ENCODE measurements at regions not wholly inside any gene's neighbourhood (a gene's known extent, or its start where the extent isn't known, plus 50 kb on each side); places are given as distances from the start of the nearest gene placed in this dataset.
"Not testable (repeated sequence)": the region's sequence is repeated elsewhere in the genome, so short reads cannot be mapped to it uniquely, and the experiment has no call there.

DNA sequence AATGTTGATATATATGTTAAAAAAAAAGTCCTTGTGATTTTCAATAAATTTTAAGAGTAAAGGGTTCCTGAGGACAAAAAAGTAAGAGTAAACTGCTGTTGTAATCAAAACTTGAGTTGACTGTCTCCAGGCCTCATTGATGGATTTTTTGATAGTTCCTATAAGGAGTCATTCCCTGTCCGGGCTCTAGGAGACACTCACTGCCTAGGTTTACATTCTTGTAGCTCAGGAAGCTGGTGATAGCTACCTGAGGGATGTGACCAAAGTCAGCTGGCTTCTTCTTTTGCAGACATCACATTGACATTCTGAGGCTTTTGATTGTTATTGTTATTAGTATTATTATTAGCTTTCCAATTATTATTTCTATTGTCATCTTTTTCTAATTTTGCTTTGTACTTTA lies 116.5 kb upstream of the FBXL7 start:
- no peak for DNase-seq (ENCODE audit: low read depth)

DNA sequence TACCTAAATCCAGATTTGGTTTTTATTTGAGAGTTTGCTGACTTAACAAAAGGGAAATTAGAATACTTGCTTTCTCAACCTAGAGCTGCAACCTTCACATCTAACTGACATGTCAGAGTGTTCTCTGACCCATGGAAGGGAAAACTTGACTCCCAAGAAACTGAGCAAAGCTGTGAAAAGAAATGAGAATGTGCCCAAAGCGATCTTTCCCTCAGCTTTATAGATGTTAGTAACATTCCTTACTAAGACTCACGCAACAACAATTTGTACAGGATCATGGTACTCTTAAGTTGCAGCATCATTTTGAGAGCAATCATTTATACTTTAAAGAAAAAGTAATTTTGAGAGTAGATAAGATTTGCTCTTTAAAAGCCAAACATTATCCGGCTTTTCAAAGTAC lies 117.0 kb upstream of the FBXL7 start:
- no peak for DNase-seq (ENCODE audit: low read depth)

DNA sequence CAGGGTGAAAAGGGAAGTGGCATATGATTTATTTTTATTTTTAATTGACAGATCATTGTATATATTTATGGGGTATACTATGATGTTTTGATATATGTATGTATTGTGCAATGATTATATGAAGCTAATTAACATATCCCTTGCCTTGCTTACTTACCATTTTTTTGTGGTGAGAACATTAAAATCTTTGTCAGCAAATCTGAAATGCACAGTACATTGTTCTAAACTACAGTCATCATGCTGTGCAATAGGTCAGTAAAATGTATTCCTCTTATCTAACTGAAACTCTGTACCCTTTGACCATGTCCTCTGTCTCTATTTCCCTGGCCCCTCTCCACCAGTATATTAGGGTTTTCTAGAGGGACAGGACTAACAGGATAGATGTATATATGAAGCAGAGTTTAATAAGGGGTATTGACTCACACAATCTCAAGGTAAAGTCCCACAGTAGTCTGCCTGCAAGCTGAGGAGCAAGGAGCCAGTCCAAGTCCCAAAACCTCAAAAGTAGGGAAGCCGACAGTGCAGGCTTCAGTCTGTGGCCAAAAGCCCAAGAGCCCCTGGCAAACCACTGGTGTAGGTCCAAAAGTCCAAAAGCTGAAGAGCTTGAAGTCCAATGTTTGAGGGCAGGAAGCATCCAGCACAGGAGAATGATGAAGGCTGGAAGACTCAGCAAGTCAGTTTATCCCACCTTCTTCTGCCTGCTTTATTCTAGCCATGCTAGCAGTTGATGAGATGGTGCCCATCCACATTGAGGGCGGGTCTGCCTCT lies 122.2 kb upstream of the FBXL7 start:
- DNase-seq (ENCODE audit: low read depth), result no peak

DNA sequence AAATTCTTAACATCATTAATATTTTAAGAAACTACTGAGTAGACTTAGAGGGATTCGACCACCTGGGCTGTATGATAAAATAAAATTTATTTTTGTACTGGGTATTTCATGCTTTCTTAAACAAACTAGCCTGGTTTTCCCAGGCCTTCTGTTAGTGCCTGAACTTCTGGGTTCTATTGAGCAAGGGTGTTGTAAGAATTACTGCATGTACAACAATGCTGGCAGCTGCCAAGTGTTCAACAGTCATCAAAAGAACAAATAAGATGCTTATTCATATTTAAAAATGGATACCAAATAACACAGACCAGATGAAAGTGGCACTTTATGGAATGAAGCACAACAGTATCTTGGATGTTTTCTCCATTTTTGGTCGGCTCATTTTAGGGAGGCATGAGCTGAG lies 123.2 kb upstream of the FBXL7 start:
- no peak for DNase-seq (ENCODE audit: low read depth)

DNA sequence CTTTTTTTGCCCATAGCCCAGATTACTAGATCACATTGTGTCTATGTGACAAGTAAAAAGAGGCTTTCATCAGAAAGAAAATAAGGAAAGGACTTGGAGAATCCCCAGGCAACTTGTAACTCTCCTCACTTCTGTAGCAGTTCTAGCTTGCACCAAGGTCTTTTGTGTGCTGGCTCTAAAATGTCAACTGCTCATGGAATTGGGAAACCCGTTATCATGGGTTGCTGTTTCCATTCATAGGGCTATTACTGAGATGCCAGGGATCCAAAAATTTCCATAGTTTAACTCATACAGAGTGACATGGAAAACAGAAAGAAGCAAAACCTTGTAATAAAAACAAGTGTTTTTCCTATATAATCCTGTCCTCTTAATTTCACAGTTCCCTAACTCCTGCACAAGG lies 123.9 kb upstream of the FBXL7 start:
- DNase-seq (ENCODE audit: low read depth), result no peak

DNA sequence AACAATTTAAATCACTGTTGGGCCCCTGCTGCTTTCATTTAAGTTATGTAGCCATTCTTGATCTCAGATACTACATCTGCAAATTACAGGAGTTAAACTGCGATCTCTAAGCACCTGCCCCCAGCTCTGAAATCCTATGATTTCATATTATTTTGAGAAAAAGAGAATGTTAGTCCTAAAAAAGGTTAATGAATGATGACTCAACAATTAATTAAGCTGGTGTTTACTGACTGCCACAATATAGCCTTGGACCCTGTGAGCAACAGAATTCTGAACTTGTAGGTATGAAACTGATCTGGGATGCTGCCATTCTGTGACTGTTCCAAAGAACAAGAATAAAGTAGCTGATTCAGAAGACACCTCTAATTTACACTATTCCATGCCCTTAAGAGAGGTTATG lies 124.4 kb upstream of the FBXL7 start:
- no peak for DNase-seq (ENCODE audit: low read depth)

DNA sequence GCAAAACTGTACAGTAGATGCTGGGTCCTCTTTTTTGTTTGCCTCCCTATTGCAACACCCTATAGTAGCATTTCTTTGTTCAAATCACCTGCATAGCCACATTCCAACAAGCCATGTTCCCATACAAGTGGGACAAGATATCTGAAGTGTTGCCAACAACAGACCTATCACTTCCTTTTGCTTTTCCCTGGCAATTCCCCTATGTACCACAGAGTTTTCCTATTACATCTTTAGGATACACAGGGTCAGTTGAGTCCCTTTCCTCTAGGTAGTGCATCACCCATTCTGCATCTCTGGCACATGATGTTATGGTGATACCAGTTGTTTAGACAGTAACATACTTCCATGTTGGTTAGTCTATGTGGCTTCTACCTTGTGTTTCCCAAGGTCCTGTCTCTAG lies 125.1 kb upstream of the FBXL7 start:
- no peak for DNase-seq (ENCODE audit: low read depth)

DNA sequence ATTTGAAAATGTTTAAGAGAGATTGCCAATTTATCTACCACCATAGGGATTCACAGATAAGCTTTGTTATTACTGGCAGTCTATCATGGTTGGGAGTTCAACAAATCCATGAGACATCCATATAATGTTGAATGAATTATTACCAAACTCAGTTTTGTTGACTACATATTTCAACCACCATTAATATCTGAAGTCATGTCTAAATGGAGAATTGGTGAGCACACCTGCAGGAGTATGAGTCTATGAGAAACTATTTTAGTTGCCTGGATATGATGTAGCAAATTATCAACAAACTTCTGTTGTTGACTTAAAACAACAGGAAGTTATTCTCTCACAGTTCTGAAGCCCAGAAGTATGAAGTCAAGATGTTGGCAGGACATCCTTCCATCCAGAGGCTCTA lies 126.8 kb upstream of the FBXL7 start:
- DNase-seq (ENCODE audit: low read depth), result no peak

DNA sequence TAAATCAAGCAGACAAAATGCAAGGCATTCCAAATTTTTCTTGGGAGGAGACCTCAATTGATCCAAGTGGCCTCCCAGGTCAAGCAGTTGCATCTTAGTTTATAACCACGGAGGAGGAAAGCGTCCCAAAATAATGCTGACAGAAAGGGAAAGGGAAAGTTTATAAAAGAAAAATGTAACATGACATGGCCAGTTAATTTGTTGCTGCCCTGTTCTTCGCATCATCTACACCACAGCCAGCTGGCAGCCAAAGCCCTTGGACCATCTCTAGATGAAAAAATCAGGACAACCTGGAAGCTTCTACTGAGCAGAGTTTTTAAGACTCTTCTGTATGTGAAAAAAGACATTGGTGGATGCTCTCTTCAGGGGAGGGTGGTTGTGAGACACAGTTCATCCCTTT lies 128.8 kb upstream of the FBXL7 start:
- DNase-seq (ENCODE audit: low read depth), result no peak

DNA sequence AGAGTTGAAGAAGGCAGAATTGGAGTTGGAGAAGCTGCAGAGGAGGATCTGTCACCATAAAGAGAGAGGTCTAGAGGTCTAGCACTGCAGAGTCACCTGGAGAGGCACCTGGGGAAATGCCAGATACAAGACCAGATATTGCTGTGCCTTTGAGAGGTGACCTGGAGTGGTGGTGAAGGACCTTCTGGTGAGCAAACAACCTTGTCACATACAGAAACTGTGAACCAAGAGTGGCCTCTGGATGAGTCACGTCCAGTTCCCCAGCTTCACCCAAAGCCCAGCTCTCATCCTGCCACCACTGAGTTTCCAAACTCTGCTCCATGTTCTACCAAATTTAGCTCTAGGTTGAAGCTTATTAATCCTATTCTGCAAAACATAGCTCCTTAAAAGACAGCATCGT lies 131.1 kb upstream of the FBXL7 start:
- DNase-seq (ENCODE audit: low read depth), result no peak

DNA sequence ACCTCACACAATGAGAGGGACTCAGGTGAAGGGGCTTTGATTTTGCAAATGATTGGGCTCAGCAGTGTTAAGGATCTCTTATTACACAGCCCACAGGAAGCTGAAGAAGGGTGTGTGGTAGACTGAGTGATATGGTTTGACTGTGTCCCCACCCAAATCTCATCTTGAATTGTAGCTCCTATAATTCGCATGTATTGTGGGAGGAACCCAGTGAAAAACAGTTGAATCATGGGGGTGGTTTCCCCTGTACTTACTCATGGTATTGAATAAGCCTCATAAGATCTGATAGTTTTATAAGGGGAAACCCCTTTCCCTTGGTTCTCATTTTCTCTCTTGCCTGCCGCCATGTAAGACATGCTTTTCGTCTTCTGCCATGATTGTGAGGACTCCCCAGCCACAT lies 132.5 kb upstream of the FBXL7 start:
- no peak for DNase-seq (ENCODE audit: low read depth)

DNA sequence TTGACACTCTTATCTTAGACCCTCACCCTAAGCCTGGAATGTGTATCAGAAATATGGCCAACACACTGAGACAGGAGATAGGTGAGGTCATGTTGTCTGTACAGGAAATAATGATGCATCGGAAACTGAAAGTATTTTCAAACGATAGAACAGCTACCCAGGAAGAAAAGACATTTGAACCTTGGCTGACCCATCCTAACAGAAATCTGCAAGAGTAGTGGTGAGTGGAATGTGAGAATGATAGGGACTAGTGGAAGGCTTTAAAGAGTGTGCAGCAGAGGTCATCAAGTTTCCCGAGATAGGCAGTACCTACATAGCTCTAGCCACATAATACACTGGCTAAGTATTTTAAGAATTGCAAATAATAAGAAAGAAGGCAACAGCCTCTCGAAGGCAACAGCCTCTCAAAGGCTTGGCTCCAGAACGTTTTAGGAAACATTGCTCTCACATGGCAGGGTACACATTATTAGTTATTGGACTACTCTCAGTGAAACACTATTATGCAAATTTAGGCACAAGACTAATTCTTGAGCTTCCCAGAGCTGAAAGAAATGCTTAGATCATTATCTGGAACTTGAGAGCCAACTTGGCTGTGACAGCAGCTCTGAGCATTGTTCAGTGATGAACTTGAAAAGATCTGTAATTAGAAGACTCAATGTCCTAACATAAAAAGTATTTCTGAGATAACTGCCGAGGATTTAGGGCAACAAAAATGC lies 133.1 kb upstream of the FBXL7 start:
- no peak for DNase-seq (ENCODE audit: low read depth)

DNA sequence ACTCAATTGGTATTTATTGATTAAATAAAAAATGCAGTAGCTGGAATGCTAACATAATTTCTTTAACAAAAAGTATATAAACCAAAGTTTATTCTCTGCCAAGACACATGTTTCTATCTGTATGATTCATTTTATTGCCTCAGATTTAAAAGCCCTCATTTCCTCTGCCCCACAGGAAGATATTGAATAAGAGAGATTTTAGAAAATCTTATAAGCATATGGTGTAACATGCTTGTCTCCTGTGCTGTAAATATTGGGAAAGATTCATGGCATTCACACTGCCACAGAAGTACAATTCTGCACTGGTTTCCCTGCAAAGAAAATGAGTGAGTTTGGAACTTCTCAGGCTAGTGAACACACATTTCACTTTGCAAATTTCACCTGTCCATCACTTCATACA lies 134.9 kb upstream of the FBXL7 start:
- DNase-seq (ENCODE audit: low read depth), result no peak

DNA sequence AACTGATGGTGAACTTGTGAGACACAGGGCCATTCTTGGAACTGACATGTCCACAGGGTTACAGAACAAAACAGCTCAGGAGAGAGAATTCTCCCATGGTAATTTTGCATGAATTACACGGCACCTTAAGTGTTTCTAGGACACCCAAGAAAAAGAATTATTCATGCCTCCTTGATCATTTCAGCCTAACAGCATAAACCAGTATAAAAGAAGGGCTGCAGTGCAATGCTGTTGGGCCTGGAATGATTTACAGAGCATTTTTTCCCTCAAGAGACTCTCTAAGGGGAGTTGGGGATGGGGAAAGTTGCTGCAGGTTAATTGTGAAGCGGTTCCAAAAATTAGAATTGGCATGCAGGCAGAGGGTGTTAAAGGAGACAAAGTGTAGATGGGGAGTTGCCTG lies 136.4 kb upstream of the FBXL7 start:
- DNase-seq (ENCODE audit: low read depth), result no peak

DNA sequence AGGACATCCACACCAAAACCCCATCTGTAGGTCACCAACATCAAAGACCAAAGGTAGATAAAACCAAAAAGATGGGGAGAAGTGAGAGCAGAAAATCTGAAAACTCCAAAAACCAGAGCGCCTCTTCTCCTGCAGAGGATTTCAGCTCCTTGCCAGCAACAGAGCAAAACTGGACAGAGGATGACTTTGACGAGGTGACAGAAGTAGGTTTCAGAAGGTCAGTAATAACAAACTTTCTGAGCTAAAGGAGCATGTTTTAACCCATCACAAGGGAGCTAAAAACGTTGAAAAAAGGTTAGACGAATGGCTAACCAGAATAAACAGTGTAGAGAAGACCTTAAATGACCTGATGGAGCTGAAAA lies 142.9 kb upstream of the FBXL7 start:
- DNase-seq (ENCODE audit: low read depth), result not testable (repeated sequence)

DNA sequence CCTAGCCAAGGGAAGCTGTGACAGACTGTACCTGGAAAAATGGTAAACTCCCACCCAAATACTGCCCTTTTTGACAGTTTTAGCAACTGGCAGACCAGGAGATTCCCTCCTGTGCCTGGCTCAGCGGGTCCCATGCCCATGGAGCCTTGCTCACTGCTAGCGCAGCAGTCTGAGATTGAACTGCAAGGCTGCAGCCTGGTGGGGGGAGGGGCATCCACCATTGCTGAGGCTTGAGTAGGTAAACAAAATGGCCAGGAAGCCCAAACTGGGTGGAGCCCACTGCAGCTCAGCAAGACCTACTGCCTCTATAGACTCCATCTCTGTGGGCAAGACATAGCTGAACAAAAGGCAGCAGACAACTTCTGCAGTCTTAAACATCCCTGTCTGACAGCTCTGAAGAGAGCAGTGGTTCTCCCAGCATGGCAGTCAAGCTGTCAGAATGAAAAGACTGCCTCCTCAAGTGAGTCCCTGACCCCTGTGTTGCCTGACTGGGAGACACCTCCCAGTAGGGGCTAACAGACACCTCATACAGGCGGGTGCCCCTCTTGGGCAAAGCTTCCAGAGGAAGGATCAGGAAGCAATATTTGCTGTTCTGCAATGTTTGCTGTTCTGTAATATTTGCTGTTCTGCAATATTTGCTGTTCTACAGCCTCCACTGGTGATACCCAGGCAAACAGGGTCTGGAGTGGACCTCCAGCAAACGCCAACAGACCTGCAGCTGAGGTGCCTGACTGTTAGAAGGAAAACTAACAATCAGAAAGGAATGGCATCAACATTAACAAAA lies 143.5 kb upstream of the FBXL7 start:
- not testable (repeated sequence) for DNase-seq (ENCODE audit: low read depth)

DNA sequence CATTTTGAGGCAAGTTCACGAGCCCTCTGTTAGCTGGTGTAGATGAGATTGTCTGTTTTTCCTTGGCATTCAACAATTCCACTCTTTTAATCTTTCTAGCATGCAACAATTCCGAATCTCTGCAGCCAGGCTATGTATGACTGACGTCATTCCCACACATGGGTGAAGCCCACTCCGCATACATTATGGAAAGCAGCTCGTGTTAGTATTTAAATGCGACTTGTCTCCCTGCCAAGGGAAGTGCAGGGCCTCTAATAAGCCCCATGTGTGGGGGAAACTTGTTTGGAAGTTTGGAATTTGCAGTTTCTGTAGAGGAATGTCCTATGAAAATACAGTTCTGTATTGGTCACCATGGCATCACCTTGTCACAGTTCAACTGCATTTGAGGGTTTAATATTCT lies 146.0 kb upstream of the FBXL7 start:
- DNase-seq (ENCODE audit: low read depth), result no peak

DNA sequence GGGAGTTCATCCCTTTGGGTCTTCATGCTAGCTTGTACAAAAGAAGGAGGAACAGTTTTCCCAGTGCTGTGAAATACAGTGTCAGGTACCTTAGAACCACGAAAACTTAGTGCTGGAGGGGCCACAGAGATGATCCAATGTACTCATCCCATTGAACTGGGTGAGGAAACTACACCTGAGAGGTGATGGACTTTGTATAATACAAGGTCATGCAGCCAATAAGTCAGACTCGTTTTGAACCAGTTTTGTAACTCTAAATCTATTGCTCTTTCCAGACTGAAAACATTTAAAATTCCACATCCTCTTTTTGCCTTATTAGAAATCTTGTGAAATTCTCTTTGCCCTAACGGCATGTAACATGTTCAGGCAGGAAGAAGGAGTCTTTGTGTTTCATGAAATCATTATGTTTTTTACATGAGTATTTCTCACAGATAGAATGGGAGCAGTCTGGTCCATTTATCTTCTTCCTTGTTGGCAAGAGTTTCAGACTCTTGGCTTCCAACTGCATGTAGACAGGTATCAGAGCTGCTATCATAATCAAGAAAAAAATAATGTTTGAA lies 146.8 kb upstream of the FBXL7 start:
- no peak for DNase-seq (ENCODE audit: low read depth)

DNA sequence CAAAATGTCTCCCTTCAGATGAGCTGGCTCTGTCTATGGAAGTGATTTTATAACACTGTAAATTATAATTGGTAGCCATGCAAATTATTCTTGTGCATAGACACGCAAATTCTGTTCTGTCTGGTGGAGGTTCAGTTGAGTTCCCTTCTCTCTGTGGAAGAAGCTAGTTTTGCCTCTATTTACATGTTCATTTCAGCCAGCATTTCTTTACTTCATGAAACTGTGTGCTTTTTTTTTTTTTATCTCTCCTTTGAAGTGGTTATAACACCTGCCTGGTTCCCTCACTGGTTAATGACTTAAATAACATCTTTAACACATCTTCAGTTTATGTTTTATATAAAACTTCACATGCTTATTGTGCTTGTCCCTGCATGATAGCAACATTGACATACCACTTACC lies 149.4 kb upstream of the FBXL7 start:
- no peak for DNase-seq (ENCODE audit: low read depth)

DNA sequence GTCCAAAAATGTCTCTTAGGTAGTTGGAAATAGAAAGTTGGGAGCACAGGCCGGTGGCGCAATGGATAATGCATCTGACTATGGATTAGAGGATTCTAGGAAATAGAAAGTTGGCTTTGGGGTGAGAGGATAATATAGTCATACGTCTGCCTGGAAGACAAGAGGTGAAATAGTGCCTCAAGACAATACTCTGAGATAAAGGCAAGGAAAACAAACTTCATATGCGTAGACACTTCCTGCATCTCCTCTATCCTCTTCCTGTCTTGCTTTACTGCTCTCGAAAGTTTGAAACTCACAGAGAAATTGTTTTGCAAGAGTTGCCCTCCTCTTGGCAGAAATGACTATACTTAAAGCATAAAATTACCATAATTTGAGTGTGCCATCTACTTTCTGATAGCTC lies 153.2 kb upstream of the FBXL7 start:
- no peak for DNase-seq (ENCODE audit: low read depth)

DNA sequence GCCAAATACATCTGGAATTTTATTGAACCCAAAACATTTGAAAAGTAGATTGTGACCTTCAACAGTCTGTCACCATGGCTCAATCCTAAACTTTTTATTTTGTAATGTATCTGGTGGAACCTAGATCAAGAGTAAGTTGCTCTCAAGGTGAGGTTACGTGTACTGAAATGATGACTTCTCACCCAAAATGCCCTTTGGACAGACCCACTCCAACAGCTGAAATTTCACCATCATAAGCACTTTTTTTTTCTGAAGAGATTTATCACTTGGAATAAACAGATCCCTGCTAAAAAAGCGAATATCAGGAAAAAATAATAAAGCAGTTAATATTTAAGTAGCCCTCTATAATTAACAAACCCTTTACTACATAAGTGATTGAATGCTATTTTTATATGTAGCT lies 155.0 kb upstream of the FBXL7 start:
- DNase-seq (ENCODE audit: low read depth), result no peak

DNA sequence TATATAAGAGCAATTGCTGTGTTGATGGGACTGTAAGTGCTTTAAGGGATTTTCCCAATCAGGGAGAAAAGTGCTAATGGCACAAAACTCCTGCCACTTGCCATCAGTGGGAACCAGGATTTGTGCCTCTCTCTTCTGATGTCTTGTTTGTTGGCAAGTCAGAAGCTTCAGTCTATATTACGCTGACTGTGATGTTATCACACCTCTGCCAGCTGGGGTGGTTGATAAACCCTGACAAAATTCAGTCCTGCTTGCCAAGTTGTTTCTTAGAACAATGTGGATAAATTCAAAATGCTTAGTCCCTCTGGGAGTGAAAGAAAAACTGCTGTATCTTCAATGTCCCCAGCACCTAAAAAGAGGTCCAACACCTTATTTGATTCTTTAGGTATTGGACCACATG lies 161.4 kb upstream of the FBXL7 start:
- no peak for DNase-seq (ENCODE audit: low read depth)
